Gastroesophageal sphincter (tissue), 3 donors: ENCODE measurements at regions not wholly inside any gene's neighbourhood (a gene's known extent, or its start where the extent isn't known, plus 50 kb on each side); places are given as distances from the start of the nearest gene placed in this dataset.

ENCODE experiments used
- POLR2A ChIP-seq, 2 donors: fragments of 450-650 bp; IDR thresholded peaks; one replicate each; pipeline ENCODE4 v1.6.1; 2017; ENCODE audit warnings: antibody characterized with exemption in 2 of 2, mild to moderate bottlenecking in 2 of 2, moderate library complexity in 1 of 2
- TF ChIP-seq, protein P1 (sequence below), 4 experiments: fragments of 200-600 bp in 2 of 4; fragments of 450-650 bp in 2 of 4; sonication (generic) in 1 of 4; IDR thresholded peaks; one replicate each; pipeline ENCODE4 v1.5.1; 2017 to 2019; ENCODE audit warnings: antibody characterized with exemption in 4 of 4, mild to moderate bottlenecking in 2 of 4, moderate library complexity in 2 of 4

DNA sequence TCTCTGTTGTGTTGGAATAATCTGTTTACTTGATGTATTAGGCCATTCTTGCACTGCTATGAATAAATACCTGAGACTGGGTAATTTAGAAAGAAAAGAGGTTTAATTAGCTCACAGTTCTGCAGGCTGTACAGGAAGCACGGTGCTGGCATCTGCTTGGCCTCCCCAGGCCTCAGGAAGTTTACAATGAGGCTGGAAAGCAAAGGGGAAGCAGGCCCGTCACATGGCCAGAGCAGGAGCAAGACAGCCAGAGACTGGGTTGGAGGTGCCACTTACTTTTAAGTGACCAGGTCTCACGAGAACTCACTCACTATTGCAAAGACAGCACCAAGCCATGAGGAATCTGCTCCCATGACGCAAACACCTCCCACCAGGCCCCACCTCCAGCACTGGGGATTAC is 50.6 kb upstream of the FUCA2 start:
- TF ChIP-seq, protein P1, sequence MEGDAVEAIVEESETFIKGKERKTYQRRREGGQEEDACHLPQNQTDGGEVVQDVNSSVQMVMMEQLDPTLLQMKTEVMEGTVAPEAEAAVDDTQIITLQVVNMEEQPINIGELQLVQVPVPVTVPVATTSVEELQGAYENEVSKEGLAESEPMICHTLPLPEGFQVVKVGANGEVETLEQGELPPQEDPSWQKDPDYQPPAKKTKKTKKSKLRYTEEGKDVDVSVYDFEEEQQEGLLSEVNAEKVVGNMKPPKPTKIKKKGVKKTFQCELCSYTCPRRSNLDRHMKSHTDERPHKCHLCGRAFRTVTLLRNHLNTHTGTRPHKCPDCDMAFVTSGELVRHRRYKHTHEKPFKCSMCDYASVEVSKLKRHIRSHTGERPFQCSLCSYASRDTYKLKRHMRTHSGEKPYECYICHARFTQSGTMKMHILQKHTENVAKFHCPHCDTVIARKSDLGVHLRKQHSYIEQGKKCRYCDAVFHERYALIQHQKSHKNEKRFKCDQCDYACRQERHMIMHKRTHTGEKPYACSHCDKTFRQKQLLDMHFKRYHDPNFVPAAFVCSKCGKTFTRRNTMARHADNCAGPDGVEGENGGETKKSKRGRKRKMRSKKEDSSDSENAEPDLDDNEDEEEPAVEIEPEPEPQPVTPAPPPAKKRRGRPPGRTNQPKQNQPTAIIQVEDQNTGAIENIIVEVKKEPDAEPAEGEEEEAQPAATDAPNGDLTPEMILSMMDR (IDR thresholded peaks at IDR 0.05): no peak
- TF ChIP-seq POLR2A (IDR thresholded peaks at IDR 0.05): no peak
